AML-193 (cell line): ENCODE measurements at regions not wholly inside any gene's neighbourhood (a gene's known extent, or its start where the extent isn't known, plus 50 kb on each side); places are given as distances from the start of the nearest gene placed in this dataset.
"Not testable (repeated sequence)": the region's sequence is repeated elsewhere in the genome, so short reads cannot be mapped to it uniquely, and the experiment has no call there.

Experiments
- DNase-seq, 2 experiments: peaks; one replicate each; lab custom pipeline; 2025; lab: John Stamatoyannopoulos, UW

DNA sequence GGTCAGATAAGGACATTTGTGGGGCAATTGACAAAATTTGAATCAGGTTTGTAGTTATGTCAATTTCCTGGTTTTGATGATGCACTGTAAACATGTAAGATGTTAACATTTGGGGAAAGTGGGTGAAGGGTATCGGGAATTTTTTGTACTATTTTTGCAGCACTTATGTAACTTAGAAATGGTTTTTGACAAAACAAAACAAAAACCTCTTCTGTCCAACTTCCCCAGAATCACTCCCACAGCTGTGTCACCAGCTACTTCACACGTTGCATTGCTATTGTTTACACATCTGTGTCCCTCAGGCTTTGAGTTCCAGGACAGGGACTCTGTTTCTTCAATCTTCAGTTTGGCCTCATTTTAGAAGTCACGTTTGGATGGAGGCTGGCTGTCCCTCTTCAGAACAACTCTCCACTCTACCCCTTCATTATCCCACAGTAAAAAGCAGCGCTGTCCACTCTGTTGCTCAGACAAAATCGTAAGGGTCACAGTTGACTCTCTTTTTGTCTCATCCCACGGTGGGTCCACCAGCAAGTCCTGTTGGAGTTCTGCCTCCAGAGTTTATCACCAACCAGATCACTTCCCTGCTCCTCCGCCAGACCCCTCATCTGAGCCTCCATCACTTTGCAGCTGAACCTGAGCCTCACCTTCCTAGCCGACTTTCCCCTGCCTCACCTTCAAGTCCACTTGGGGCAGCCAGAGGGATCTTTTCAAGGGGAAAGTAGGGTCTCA, 63.2 kb downstream of the NENF start:
- no peak for DNase-seq

DNA sequence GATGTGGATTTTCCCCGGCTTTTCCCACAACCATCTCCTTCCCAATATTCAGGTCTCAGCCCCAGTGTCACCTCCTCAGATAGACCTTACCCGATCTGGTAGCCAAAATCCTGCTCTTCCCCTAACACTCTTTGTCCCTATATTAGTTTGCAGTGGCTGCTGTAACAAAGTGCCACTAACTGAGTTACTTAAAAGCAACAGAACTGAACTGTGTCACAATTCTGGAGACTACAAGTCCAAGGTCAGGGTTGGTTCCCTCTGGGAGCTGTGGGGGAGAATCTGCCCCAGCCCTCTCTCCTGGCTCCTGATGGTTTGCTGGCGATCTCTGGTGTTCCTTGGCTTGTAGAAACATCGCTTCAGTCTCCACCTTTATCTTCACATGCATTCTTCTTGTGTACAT, 64.0 kb downstream of the NENF start:
- no peak for DNase-seq

DNA sequence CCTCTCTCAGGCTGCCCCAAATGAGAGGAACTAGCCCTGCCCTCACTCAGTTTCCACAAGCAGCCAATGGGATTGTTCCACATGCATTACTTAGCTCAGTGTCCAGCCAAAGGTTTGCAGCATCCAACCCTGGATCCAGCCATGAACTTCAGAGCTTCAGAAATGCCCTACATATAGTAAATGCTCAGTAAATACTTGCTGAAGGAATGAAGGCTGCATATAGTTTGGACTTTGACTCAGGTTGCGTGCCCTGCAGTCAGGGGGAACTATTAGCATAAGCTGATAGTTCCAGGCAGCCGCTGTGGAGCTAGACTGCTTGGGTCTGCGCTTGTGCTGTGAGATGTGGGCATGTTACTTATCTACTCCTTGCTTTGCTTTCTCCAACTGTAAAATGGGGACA, 64.8 kb downstream of the NENF start:
- DNase-seq = no peak

DNA sequence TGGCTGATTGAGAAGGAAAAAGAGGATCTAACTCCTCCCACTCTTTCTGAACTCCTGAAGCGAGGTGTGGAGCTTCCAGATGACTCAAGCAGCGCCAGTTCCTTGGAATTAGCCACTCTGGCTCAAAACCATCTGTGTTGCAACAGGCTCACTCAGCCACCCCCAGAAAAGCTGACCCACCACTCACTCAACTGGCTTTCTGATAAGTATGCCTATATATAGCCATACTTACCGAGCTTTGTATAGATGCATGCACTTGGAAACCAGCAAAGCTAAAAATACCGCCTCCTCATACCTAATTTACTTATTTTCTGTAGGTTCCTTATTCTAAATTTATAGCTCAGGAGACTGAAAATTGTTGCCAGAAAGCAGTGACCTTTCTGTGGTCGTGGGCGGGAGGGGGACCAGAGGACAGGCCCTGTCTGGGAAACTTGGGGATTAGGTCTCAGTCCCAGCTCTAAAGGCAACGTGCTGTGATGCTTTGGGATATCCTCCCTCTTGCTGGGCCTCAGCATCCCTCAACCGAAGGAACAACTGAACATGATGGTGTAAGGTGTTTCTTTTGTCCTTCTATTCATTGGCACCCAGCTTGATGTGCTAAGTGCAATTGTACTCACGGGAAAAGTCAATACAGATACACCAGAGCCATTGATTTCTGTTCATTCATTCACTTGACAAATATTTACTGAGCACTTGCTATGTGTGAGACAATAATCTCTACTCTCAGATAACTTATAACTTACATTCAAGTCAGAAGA, 65.7 kb downstream of the NENF start:
- DNase-seq = no peak

DNA sequence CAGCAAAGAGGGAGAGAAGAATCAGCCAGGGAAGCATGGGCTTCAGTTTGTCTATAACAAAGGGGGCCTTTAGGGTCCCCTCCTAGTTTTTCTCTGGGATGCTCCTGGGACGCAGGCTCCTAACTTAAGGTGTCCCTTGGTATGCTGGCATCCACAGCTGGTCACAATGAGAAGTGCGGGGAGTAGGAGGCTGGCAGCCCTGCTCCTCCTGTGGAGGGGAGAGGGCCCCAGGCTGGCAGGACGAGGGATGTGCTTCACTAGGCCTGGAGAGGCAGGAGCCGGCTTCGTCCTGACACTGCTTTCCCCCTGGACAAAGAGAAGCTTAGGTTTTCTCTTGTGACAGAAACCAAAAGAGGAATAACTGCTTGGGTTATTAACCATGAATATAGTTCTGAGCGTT, 67.6 kb downstream of the NENF start:
- DNase-seq = no peak

DNA sequence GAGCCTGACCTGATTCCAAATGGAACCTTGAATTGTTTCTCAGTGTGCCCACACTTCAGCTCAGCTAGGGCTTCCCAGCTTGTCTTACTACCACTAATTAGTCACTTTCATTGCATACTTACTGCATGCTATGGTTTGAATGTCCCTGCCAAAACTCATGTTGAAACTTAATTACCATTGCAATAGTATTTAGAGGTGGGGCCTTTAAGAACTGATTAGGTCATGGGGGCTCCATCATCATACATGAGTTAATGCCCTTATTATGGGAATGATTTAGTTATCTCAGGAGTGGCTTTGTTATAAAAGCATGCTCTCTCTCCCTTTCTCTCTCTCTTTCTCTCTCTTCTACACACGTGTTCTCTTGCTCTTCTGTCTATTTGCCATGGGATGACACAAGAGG, 68.3 kb downstream of the NENF start:
- DNase-seq = no peak

DNA sequence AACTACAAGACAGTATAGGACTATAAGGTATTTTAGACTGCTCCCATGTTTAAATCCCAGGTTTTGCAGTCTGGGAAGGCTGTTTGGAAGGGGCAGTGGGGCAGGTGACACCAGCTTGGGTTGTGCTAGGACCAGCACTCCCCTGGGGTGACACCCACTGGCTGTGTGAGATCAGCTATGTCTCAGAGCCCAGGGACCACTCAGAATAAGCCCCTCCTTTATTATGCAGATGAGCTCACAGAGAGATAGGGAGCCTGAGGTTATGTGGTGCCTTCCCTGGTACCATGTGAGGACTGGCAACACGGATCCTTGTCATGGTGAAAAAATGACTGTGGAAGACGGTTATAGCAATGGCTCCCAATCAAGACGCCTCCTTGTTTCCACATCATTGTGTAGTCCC, 71.0 kb downstream of the NENF start:
- DNase-seq = no peak

DNA sequence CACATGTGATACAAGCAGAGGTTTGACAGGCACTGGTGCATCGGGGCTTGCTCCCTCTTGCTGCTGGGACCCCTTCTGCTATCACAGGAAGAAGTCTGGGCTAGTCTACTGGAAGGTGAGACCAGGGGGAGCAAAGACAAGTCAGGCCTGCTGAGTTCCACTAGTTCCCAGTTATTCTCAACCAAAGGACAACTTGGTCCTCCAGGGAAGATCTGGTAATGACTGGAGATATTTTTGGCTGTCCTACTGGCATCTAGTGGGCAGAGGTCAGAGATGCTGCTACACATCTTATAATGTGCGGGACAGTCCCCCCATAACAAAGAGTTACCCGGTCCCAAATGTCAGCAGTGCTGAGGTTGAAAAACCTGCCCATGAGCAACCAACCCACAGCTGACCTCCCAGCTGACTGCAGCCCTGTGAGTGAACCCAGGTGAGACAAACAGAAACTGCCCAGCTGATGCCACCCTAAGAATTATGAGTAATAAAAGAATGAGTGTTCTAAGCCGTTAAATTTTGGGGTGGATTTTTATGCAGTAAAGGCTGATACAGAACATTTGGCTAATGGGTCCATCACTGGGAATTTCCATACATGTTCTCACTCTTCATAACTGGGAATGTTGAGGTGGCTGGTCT, 71.6 kb downstream of the NENF start:
- DNase-seq = no peak

DNA sequence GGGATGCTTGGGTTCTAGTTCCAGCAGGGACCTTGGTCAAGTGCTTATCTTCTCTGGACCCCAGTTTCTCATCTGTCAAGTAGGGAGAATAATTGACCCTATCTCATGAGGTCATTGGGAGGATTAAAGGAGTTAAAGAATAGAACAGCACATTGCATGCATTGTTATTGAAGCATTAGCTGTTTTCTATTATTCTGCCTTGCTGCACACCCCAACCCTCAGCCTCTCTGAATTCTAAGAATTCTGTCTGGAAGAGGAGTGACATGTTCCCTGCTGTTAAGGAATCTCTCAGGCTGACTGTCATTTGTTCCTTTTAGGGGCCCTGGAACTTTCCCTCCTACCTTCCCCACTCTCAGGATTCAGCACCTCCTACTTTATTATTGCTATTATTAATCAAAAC, 73.9 kb downstream of the NENF start:
- no peak for DNase-seq

DNA sequence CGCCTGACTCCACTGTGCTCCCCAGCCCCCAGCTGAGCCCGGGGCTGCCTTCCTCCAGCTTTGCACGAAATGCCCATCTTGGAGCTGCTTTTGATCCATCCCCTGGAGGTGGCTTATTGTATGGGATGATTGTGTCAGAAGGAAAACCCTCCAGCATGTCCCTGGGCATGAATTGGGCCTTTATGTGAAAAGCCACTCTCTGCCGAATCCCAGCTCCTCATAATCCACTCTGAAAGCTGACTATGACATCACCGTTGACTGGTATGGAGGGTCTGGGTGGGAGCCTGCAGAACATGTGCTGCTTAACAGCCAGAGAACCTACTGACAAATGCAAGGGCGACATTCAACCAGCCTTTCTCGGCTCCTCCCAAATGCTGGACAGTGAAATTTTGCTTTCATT, 74.6 kb downstream of the NENF start:
- no peak for DNase-seq

DNA sequence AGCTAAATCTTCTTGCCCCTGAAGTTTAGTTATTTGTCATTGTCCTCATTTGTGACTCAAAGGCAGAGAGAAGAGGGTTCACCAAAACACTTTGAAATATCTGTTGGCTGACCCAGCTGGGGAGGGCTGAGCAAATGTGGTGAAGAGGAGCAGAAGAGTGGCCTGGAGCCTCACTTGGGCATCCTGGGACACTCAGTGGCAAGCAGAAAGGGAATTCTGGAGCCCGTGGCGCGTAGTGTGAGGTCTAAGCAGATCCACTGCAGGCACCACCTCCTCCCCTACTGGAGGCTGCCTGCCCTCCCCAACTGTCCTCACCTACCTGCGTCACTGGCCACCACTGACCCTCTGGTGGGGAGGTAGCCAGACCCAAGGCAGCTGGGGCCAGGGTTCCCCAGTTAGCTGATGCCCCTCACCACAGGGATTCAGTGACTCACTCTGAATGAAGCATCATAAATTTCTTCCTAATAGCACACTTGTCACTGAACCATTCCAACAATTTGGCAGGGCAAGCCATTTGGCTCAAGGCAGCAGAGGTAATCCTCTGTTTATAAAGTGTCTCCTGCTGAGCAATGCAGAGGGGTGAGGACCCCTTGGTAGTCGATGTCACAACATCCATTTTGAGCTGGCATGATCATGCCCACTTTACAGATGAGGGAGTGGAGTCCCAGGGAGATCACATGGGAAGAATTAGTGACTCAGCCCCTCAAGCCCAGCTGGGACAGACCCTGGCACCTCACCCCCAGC, 80.3 kb downstream of the NENF start:
- no peak for DNase-seq

DNA sequence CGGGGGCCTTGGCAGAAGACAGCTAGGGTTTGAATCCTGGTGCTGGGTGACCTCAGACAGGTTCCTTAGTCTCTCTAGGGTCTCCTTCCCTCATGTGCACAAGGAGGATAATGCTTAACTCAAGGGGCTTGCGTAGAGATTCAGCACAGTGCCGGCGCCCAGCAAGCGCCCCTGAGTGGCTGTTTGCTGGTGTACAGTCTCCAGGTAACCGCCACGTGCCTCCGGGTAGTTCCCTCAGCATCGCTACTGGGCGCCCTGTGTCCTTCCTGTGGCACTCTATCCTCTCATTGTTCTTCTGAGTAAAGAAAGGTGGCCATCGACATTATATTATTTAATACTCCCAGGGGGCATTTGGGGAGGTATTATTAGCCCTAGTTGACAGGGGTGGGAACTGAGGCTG, 80.9 kb downstream of the NENF start:
- DNase-seq = no peak

DNA sequence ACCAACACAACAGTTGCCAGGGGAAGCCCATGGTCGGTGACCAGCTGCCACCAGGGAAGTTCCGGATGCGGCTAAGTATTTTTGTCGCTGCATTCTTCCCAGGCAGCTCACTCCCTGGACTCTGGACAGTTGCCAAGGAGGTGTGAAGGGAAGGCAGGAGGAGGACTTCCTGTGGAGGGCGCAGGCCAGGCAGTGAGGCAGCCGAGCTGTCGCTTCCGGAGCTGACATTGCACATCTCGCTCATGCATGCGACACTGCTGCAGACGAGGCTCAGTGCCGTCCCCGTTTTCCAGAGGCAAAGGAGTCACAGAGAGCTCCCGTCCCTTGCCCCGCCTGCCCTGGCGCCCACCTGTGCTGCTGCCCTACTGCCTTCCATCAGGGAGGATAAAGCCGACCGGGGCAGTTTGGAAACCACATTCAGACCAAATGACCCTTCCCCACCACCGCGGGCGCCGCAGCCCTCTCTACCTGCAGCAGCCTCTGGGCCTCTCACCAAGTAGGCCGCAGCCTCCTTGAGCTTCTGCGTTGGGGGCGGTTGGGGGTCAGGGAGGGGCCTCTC, 81.4 kb downstream of the NENF start:
- no peak for DNase-seq

DNA sequence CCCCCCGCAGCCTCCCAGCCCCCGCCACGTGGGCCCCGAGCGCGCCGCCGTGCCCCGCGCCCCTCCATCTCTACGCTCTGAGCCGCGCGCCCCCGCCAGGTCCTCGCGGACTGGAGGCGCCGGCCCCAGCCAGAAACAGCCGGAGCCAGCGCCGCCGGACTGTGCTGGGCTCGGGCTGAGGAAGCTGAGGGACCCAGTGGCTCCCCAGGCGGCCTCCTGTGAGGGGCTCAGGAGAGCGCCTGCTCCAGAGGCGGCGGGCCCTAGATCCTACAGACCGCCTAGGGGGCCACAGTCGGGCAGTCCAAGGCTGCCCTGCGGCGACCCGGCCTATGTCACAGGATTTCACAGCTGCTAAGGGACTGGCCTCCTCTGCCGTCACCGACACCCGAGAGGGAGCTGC, 82.1 kb downstream of the NENF start:
- no peak for DNase-seq

DNA sequence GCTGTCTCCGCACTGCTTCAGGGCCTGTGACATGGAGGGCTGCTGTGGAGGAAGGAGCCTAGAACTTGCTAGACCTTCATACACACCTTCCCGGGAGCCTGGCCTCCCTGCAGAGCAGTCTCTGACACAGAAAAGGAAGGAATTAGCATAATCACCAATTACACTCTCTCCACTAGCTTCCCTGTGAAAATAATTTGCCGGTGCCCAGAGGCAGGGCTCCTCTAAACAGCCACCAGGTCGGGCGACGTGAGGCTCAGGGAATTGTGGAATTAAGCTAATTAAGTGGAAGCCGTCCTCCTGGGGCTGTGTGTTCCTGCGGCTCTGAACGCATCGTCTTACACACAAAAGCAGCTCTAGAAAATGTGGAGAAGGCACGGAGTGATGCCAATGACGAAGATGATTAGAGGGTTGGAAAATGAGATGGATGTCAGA, 82.6 kb downstream of the NENF start:
- no peak for DNase-seq

DNA sequence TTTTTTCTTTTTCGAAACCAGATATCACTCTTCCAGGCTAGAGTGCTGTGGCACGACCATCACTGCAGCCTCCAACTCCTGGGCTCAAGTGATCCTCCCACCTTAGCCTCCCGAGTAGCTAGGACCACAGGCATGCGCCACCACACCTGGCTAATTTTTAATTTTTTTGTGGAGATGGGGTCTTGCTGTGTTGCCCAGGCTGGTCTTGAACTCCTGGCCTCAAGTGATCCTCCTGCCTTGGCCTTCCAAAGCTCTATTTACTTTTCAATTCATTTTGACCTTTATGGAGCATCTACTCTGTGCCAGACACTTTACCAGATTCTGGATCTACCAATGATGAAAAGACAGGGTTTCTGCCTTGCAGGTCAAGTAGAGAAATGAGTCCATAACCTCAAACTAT, 83.3 kb downstream of the NENF start:
- not testable (repeated sequence) for DNase-seq

DNA sequence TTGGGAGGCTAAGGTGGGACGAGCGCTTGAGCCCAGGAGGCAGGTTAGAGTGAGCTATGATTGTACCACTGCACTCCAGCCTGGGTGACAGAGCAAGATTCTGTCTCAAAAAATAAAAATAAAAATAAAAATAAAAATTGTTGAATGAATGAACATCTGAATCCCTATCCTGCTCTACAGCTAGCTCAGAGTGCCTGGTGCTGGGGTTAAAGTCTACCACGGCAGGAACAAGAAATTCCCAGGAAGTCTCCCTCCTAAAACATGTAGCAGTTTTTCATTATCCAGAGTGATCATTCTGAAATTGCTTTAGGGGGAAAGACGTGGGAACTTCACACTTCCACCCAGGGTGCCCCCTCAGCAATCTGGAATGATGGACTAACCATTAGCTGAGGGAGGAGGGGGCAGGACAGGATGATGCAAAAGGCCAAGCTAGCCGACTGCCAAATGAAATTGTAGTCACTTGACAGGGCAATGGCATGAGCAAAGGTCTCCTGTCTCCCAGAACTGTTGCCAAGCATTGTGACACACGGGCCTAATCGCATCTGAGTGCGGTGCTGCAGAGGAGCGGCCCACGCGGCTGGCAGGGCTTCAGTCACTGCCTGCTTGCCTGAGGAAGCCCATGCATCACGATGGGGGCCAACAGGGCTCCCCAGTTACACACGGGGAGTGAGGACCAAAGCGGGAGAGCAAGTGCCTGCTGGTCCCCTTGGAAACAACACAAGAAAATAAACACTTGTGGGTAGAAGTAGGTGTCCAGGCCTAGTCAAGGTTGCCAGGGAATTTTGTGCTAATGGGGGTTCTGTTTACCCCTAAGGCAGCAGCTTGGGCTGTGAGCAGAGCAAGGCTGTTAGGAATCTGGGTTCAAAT, 85.7 kb downstream of the NENF start:
- no peak for DNase-seq

DNA sequence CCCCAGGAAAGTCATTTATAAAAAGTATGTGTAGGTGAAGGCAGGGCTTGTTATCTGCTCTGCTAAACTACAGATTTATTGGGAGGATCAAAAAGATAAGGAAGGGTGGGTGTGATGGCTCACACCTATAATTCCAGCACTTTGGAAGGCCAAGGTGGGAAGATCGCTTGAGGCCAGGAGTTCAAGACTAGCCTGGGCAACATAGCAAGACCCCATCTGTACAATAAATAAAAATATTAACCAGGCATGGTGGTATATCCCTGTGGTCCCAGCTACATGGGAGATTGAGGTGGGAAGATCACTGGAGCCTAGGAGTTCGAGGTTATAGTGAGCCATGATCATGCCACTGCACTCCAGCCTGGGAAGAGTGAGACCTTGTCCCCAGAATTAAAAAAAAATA, 86.4 kb downstream of the NENF start:
- no peak for DNase-seq

DNA sequence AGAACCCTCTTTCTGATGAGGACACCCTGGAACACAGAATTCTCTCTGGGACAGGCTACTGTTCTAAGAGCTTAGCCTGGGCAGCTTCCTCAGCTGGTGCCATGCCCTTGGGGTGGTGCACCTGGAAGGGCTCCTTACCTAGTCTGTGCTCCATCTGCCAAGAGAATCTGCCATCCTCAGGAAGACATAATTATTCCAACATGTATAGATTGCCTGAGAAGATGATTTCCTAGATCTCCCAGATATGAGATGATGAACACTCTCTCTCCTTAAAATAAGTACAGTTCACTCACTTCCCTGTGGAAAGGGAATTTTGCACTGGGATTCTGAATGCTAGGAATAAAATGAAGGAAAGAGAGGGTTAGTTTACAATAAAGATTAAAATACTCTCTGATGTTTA, 87.6 kb downstream of the NENF start:
- no peak for DNase-seq

DNA sequence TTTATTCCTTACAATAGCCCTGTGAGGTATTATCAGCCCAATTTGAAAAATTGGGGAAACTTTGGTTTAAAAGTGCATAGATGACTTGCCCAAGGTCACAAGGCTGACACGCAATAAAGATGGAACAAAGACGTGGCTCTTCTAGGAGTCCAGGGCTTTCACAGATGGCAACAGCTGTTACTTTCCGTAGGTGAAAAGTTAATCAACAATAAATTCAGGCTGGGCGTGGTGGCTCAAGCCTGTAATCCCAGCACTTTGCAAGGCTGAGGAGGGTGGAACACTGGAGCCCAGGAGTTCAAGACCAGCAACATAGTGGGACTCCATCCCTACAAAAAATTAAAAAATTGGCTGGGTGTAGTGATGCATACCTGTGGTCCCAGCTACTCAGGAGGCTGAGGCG, 87.8 kb upstream of the ATF3 start:
- DNase-seq = no peak

DNA sequence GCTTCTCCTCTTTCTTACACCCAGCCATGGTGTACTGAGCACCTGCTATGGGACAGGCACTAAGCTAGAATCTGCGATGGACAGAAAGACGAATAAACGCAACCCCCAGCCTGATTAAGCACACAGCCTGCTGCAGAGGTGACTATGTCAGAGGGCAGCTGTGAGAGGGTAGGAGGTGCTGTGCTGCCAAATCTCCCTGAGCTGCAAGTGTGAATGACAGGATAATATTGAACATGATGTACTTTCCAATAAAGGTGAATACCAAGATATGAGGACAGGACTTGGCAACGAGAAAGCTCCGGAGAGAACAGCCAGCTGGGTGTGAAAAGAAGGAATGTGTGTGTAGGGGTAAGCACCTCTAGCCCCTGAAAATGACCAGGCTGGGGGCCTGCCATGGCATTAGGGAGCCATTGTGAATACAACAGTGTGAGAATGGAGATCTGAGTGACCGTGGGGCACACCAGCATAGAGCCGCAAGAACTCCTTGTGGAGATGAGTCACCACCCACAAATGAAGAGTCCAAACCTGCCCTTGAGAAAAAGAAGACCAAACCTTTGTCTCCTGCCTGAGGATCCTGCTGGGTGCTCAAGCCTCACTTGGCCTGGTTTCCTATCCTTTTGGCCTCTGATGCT, 83.0 kb upstream of the ATF3 start:
- DNase-seq = no peak
